SK-N-SH (cell line): ENCODE measurements at regions not wholly inside any gene's neighbourhood (a gene's known extent, or its start where the extent isn't known, plus 50 kb on each side); places are given as distances from the start of the nearest gene placed in this dataset.
"Not testable (repeated sequence)": the region's sequence is repeated elsewhere in the genome, so short reads cannot be mapped to it uniquely, and the experiment has no call there.

Experiments used
- CTCF ChIA-PET: fragments of 300-600, 350-600 bp; formaldehyde crosslinking; extraction: SDS; loops from one replicate; lab custom pipeline; 2021; lab: Yijun Ruan, JAX
- POLR2A ChIA-PET: fragments of 350-600 bp; sonication (Branson Sonifier 250); formaldehyde crosslinking; extraction: SDS; loops from one replicate; lab custom pipeline; 2020; ENCODE audit warnings: antibody characterized with exemption, inconsistent platforms; lab: Yijun Ruan, JAX
- DNase-seq: peaks from one replicate; pipeline ENCODE4 v3.0.0; 2012
- H2AFZ ChIP-seq: fragments of 200-600 bp; sonication (generic); 2 replicates; pipeline ENCODE4 v1.8.1; 2016; ENCODE audit warnings: antibody characterized with exemption, mild to moderate bottlenecking, low read depth
- H3F3A ChIP-seq: fragments of 200-600 bp; sonication (generic); replicated peaks from 2 replicates; pipeline ENCODE3; 2016; ENCODE audit warnings: antibody characterized with exemption, mild to moderate bottlenecking; ENCODE audit not compliant: insufficient read depth
- H3K27ac ChIP-seq, 2 experiments: fragments of 200-500 bp in 1 of 2; fragments of 200-600 bp in 1 of 2; sonication (Bioruptor generic) in 1 of 2; sonication (generic), shearing (Covaris generic) in 1 of 2; 2 replicates each; pipeline versions ENCODE4 v1.5.1 to v1.6.1; 2014 to 2016; ENCODE audit warnings: low read depth in 2 of 2, inconsistent platforms in 1 of 2, low read length in 1 of 2, mild to moderate bottlenecking in 1 of 2, mixed read lengths in 1 of 2
- H3K27me3 ChIP-seq: fragments of 200-600 bp; sonication (generic), shearing (Covaris generic); 2 replicates; pipeline ENCODE4 v1.6.1; 2016; ENCODE audit warnings: mixed run types; ENCODE audit not compliant: insufficient read depth
- H3K36me3 ChIP-seq, 2 experiments: fragments of 200-500 bp in 1 of 2; fragments of 200-600 bp in 1 of 2; sonication (Bioruptor generic) in 1 of 2; sonication (generic) in 1 of 2; replicated peaks in 1 of 2; 2 replicates each; pipeline versions ENCODE3 to v1.5.1; 2014 to 2016; ENCODE audit warnings: low read length in 1 of 2, mild to moderate bottlenecking in 1 of 2; ENCODE audit not compliant: insufficient read depth in 2 of 2, control insufficient read depth in 1 of 2
- H3K4me1 ChIP-seq, 2 experiments: fragments of 200-500 bp in 1 of 2; fragments of 200-600 bp in 1 of 2; sonication (Bioruptor generic) in 1 of 2; sonication (generic), shearing (Covaris generic) in 1 of 2; 2 replicates each; pipeline versions ENCODE4 v1.5.1 to v1.6.1; 2014 to 2016; ENCODE audit warnings: low read depth in 1 of 2, low read length in 1 of 2, mixed run types in 1 of 2; ENCODE audit not compliant: insufficient read depth in 2 of 2, control insufficient read depth in 1 of 2
- H3K4me2 ChIP-seq: fragments of 200-600 bp; sonication (generic), shearing (Covaris generic); 2 replicates; pipeline ENCODE4 v1.6.1; 2017; ENCODE audit warnings: mixed run types
- H3K4me3 ChIP-seq, 2 experiments: fragments of 200-500 bp in 1 of 2; fragments of 200-600 bp in 1 of 2; sonication (Bioruptor generic) in 1 of 2; sonication (generic), shearing (Covaris generic) in 1 of 2; 2 replicates each; pipeline versions ENCODE4 v1.5.1 to v1.8.1; 2014 to 2016; ENCODE audit warnings: low read depth in 2 of 2, inconsistent platforms in 1 of 2, low read length in 1 of 2, mild to moderate bottlenecking in 1 of 2, mixed read lengths in 1 of 2, moderate library complexity in 1 of 2
- H3K79me2 ChIP-seq: fragments of 200-600 bp; sonication (generic); 2 replicates; pipeline ENCODE4 v1.8.1; 2017; ENCODE audit warnings: mild to moderate bottlenecking; ENCODE audit not compliant: insufficient read depth
- H3K9ac ChIP-seq: fragments of 200-600 bp; sonication (generic); 2 replicates; pipeline ENCODE4 v1.6.1; 2017; ENCODE audit warnings: mixed run types
- H3K9me2 ChIP-seq: fragments of 200-600 bp; sonication (generic); 2 replicates; pipeline ENCODE4 v1.6.1; 2017; ENCODE audit warnings: mixed run types
- H3K9me3 ChIP-seq: fragments of 200-600 bp; sonication (generic); 2 replicates; pipeline ENCODE4 v1.6.1; 2017; ENCODE audit warnings: mixed run types, mild to moderate bottlenecking, moderate library complexity
- H4K20me1 ChIP-seq: fragments of 200-600 bp; sonication (generic); 2 replicates; pipeline ENCODE4 v1.6.1; 2017; ENCODE audit warnings: mild to moderate bottlenecking, mixed run types; ENCODE audit not compliant: insufficient read depth
- ELF1 ChIP-seq: IDR thresholded peaks from 2 replicates; pipeline ENCODE4 v1.4.0; 2012
- FOSL2 ChIP-seq: IDR thresholded peaks from 2 replicates; pipeline ENCODE4 v1.4.0; 2012; ENCODE audit warnings: low read depth, mild to moderate bottlenecking, moderate library complexity, borderline replicate concordance
- FOXM1 ChIP-seq: IDR thresholded peaks from 2 replicates; pipeline ENCODE4 v1.4.0; 2012; ENCODE audit warnings: low read depth, mild to moderate bottlenecking
- GABPA ChIP-seq: IDR thresholded peaks from 2 replicates; pipeline ENCODE4 v1.4.0; 2012; ENCODE audit warnings: low read depth, mild to moderate bottlenecking
- GATA2 ChIP-seq: sonication (generic); formaldehyde crosslinking; IDR thresholded peaks from 2 replicates; pipeline ENCODE4 v1.5.0; 2020; ENCODE audit warnings: mild to moderate bottlenecking, missing genetic modification reagents
- MEF2A ChIP-seq: IDR thresholded peaks from 2 replicates; pipeline ENCODE4 v1.4.0; 2012; ENCODE audit warnings: low read depth, borderline replicate concordance
- NRF1 ChIP-seq: IDR thresholded peaks from 2 replicates; pipeline ENCODE4 v1.6.1; 2012; ENCODE audit warnings: low read depth, mild to moderate bottlenecking, low read length
- POLR2AphosphoS5 ChIP-seq: IDR thresholded peaks from 2 replicates; pipeline ENCODE4 v1.6.1; 2012; ENCODE audit warnings: low read depth, low read length
- RCOR1 ChIP-seq: fragments of 150-350 bp; IDR thresholded peaks from 2 replicates; pipeline ENCODE4 v1.6.1; 2017; ENCODE audit warnings: antibody characterized with exemption, low read length
- SIN3A ChIP-seq: IDR thresholded peaks from 2 replicates; pipeline ENCODE4 v1.6.1; 2012; ENCODE audit warnings: low read depth, mild to moderate bottlenecking, low read length, moderate library complexity, borderline replicate concordance
- TAF1 ChIP-seq: IDR thresholded peaks from 2 replicates; pipeline ENCODE4 v1.6.1; 2012; ENCODE audit warnings: low read depth, mild to moderate bottlenecking, low read length, moderate library complexity, borderline replicate concordance
- TEAD4 ChIP-seq: IDR thresholded peaks from 2 replicates; pipeline ENCODE4 v1.4.0; 2012; ENCODE audit warnings: mild to moderate bottlenecking, borderline replicate concordance; ENCODE audit not compliant: insufficient read depth
- YY1 ChIP-seq: IDR thresholded peaks from 2 replicates; pipeline ENCODE4 v1.4.0; 2012; ENCODE audit warnings: low read depth, mild to moderate bottlenecking
- WGBS: methylation state at CpG from one replicate; pipeline ENCODE4 v1.1.6; 2017; ENCODE audit warnings: low lambda C conversion rate; 5-methylcytosine and 5-hydroxymethylcytosine counted together
- TF ChIP-seq, protein P1 (sequence below): IDR thresholded peaks from 2 replicates; pipeline ENCODE4 v1.4.0; 2012; ENCODE audit warnings: low read depth, borderline replicate concordance
- TF ChIP-seq, protein P2 (sequence below): fragments of 150-350 bp; IDR thresholded peaks from 2 replicates; pipeline ENCODE4 v1.6.1; 2016; ENCODE audit warnings: mild to moderate bottlenecking, low read depth, low read length
- TF ChIP-seq, protein P3 (sequence below): fragments of 200-600 bp; sonication (generic); IDR thresholded peaks from 2 replicates; pipeline ENCODE4 v1.6.1; 2017; ENCODE audit warnings: antibody characterized with exemption, mild to moderate bottlenecking, moderate library complexity
- TF ChIP-seq, protein P4 (sequence below): IDR thresholded peaks from 2 replicates; pipeline ENCODE4 v1.4.0; 2012; ENCODE audit warnings: low read depth, borderline replicate concordance
- TF ChIP-seq, protein P5 (sequence below): fragments of 150-350 bp; IDR thresholded peaks from 2 replicates; pipeline ENCODE4 v1.6.1; 2017; ENCODE audit warnings: antibody characterized with exemption, low read length, low read depth, borderline replicate concordance
- TF ChIP-seq, protein P6 (sequence below): IDR thresholded peaks from 2 replicates; pipeline ENCODE4; 2012

DNA sequence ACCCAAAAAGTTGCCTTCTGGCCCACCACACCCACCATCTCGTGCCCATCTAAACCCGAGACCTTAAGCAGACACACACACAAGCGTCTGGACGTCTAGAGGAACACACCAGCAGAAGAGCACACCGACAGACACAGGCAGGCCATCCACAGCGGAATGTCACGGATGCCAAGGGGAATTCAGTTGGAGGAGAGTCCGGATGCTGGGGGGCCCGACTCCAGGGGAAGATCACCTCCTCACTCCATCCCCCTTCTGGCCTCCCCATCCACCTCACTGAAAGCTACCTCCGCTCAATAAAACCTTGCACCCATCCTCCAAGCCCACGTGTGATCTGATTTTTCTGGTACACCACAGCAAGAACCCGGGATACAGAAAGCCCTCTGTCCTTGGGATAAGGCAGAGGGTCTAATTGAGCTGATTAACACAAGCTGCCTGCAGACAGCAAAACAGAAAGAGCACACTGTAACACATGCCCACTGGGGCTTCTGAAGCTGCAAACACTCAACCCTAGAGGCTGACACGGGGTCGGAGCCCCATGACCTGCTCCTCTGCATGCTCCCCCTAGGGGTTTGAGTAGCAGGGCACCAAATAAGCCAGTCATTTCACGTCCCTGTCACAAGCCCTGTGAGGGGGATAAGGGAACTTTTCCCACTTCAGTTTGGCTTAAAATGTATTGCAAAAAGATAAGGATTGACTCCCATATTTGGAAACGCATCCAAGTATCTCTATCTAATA lies 339.6 kb upstream of the PCDH10 start:
- no peaks in the 10 kb centered on the region; the same call in 1 of the 2 replicates for H3K79me2 ChIP-seq
- no peak overlapping the region for H3K9ac ChIP-seq
- CTCF ChIA-PET: no interaction called here
- H3K4me3 ChIP-seq: 0 out of 4 replicates have a peak overlapping the region, but pooled peaks of 1 of the 2 experiments have one; percentile 16
- POLR2A ChIA-PET: no interaction called here
- no peak overlapping the region for H3K27ac ChIP-seq
- H4K20me1 ChIP-seq: no peaks in the 10 kb centered on the region
- H3F3A ChIP-seq: no peaks in the 10 kb centered on the region
- H3K9me2 ChIP-seq: no peaks in the 10 kb centered on the region
- H3K9me3 ChIP-seq: no peaks in the 10 kb centered on the region
- H3K27me3 ChIP-seq: no peaks in the 10 kb centered on the region
- TF ChIP-seq ELF1: no peak
- no peak for TF ChIP-seq FOSL2
- TF ChIP-seq MEF2A: no peak
- TF ChIP-seq, protein P1, sequence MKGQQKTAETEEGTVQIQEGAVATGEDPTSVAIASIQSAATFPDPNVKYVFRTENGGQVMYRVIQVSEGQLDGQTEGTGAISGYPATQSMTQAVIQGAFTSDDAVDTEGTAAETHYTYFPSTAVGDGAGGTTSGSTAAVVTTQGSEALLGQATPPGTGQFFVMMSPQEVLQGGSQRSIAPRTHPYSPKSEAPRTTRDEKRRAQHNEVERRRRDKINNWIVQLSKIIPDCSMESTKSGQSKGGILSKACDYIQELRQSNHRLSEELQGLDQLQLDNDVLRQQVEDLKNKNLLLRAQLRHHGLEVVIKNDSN: no peak
- TF ChIP-seq, protein P2, sequence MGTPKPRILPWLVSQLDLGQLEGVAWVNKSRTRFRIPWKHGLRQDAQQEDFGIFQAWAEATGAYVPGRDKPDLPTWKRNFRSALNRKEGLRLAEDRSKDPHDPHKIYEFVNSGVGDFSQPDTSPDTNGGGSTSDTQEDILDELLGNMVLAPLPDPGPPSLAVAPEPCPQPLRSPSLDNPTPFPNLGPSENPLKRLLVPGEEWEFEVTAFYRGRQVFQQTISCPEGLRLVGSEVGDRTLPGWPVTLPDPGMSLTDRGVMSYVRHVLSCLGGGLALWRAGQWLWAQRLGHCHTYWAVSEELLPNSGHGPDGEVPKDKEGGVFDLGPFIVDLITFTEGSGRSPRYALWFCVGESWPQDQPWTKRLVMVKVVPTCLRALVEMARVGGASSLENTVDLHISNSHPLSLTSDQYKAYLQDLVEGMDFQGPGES: no peak
- no peak for TF ChIP-seq SIN3A
- TF ChIP-seq GABPA: no peak
- TF ChIP-seq, protein P3, sequence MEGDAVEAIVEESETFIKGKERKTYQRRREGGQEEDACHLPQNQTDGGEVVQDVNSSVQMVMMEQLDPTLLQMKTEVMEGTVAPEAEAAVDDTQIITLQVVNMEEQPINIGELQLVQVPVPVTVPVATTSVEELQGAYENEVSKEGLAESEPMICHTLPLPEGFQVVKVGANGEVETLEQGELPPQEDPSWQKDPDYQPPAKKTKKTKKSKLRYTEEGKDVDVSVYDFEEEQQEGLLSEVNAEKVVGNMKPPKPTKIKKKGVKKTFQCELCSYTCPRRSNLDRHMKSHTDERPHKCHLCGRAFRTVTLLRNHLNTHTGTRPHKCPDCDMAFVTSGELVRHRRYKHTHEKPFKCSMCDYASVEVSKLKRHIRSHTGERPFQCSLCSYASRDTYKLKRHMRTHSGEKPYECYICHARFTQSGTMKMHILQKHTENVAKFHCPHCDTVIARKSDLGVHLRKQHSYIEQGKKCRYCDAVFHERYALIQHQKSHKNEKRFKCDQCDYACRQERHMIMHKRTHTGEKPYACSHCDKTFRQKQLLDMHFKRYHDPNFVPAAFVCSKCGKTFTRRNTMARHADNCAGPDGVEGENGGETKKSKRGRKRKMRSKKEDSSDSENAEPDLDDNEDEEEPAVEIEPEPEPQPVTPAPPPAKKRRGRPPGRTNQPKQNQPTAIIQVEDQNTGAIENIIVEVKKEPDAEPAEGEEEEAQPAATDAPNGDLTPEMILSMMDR: no peak; the same call in 1 of the 2 replicates
- TF ChIP-seq GATA2 (CRISPR knock-in tag): no peak
- no peak for TF ChIP-seq POLR2AphosphoS5
- TF ChIP-seq NRF1: no peak
- TF ChIP-seq FOXM1: no peak
- TF ChIP-seq, protein P4, sequence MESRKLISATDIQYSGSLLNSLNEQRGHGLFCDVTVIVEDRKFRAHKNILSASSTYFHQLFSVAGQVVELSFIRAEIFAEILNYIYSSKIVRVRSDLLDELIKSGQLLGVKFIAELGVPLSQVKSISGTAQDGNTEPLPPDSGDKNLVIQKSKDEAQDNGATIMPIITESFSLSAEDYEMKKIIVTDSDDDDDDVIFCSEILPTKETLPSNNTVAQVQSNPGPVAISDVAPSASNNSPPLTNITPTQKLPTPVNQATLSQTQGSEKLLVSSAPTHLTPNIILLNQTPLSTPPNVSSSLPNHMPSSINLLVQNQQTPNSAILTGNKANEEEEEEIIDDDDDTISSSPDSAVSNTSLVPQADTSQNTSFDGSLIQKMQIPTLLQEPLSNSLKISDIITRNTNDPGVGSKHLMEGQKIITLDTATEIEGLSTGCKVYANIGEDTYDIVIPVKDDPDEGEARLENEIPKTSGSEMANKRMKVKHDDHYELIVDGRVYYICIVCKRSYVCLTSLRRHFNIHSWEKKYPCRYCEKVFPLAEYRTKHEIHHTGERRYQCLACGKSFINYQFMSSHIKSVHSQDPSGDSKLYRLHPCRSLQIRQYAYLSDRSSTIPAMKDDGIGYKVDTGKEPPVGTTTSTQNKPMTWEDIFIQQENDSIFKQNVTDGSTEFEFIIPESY: no peak
- no peak for TF ChIP-seq TAF1
- no peak for TF ChIP-seq YY1
- TF ChIP-seq, protein P5, sequence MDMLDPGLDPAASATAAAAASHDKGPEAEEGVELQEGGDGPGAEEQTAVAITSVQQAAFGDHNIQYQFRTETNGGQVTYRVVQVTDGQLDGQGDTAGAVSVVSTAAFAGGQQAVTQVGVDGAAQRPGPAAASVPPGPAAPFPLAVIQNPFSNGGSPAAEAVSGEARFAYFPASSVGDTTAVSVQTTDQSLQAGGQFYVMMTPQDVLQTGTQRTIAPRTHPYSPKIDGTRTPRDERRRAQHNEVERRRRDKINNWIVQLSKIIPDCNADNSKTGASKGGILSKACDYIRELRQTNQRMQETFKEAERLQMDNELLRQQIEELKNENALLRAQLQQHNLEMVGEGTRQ: no peak
- TF ChIP-seq RCOR1: no peak
- TF ChIP-seq, protein P6, sequence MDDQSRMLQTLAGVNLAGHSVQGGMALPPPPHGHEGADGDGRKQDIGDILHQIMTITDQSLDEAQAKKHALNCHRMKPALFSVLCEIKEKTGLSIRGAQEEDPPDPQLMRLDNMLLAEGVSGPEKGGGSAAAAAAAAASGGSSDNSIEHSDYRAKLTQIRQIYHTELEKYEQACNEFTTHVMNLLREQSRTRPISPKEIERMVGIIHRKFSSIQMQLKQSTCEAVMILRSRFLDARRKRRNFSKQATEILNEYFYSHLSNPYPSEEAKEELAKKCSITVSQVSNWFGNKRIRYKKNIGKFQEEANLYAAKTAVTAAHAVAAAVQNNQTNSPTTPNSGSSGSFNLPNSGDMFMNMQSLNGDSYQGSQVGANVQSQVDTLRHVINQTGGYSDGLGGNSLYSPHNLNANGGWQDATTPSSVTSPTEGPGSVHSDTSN: no peak
- no peak for TF ChIP-seq TEAD4
- no peak overlapping the region for H3K4me2 ChIP-seq
- DNase-seq: no peak
- no peak overlapping the region for H2AFZ ChIP-seq
- WGBS: 13% methylated on average over 16 of the region's 16 CpGs
- H3K4me1 ChIP-seq: no peaks in the 10 kb centered on the region
- H3K36me3 ChIP-seq: no peaks in the 10 kb centered on the region

DNA sequence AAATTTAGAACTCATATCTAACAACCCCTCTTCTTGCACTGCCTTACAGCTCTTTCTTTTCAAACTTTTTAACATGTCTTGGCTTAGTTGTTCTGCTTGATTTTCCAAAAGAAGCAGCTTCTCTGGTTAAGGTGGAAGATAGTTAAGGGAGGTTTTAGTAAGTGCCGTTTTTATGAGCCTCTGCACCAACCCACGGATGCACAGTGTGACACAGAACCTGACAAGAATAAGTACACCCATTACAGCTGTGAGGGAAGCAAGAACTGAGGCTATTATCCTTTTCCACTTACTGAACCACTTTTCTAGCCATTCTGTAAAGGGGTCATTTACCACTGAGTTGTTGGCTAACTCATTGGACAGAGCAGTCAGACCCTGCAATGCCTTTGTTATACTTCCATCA lies 336.0 kb upstream of the PCDH10 start:
- H3K4me3 ChIP-seq, H3K9me3 ChIP-seq, H3K36me3 ChIP-seq, DNase-seq, H3F3A ChIP-seq, H3K79me2 ChIP-seq, H3K27ac ChIP-seq, CTCF ChIA-PET, H2AFZ ChIP-seq, H3K27me3 ChIP-seq, H4K20me1 ChIP-seq, H3K9ac ChIP-seq, POLR2A ChIA-PET, H3K4me1 ChIP-seq, H3K9me2 ChIP-seq, H3K4me2 ChIP-seq: not testable (repeated sequence)
- WGBS: 0% methylated on average over 2 of the region's 2 CpGs
